GM12892 (cell line): ENCODE measurements at regions not wholly inside any gene's neighbourhood (a gene's known extent, or its start where the extent isn't known, plus 50 kb on each side); places are given as distances from the start of the nearest gene placed in this dataset.

Source experiments
- DNase-seq: peaks from one replicate; pipeline ENCODE4 v3.0.0; 2011; ENCODE audit not compliant: insufficient read length
- FAIRE-seq: peaks from 2 replicates; lab custom pipeline; 2011; peaks lifted over from hg19 to GRCh38; lab: Jason Lieb, UNC
- POLR2A ChIP-seq: IDR thresholded peaks from 2 replicates; pipeline ENCODE4 v1.6.1; 2011; ENCODE audit warnings: low read depth, low read length, control low read depth
- POLR2AphosphoS5 ChIP-seq: IDR thresholded peaks from 2 replicates; pipeline ENCODE4 v1.6.1; 2011; ENCODE audit warnings: low read depth, low read length, control low read depth
- TAF1 ChIP-seq: IDR thresholded peaks from 2 replicates; pipeline ENCODE4 v1.6.1; 2011; ENCODE audit warnings: low read depth, mild to moderate bottlenecking, control low read depth, low read length, borderline replicate concordance

- FAIRE-seq (no peak), DNase-seq (no peak)
- no peak for TF ChIP-seq TAF1
- TF ChIP-seq POLR2A, result no peak
- TF ChIP-seq POLR2AphosphoS5, result no peak
Observed at GRCh38 chr11:42025121-42025803, 565.8 kb upstream of the LRRC4C start.

DNA sequence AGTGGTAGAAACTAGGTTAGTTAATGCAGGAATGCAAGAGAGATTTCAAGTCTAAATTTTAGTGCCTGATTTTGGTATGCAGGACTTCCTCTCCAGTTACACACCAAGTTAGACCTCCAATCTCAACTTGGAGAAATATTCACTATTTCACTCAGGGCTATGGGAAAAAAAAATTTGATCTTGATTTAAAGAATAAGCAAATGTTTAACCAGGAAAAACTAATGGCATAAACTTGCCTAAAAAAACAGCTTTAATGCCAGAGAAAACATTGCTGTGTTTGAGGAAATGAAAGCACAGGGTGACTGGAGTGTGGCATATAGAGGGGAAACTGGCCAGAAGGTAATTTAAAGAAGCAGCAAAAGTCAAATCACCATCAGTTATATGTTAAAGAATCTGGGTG, 575.4 kb upstream of the LRRC4C start:
- FAIRE-seq (no peak), DNase-seq (no peak)
- TF ChIP-seq POLR2AphosphoS5, result no peak
- TF ChIP-seq POLR2A, result no peak
- TF ChIP-seq TAF1, result no peak

- DNase-seq (no peak), FAIRE-seq (no peak)
- no peak for TF ChIP-seq POLR2A
- no peak for TF ChIP-seq TAF1
- no peak for TF ChIP-seq POLR2AphosphoS5
Observed at GRCh38 chr11:42036201-42036600, 576.7 kb upstream of the LRRC4C start.

DNA sequence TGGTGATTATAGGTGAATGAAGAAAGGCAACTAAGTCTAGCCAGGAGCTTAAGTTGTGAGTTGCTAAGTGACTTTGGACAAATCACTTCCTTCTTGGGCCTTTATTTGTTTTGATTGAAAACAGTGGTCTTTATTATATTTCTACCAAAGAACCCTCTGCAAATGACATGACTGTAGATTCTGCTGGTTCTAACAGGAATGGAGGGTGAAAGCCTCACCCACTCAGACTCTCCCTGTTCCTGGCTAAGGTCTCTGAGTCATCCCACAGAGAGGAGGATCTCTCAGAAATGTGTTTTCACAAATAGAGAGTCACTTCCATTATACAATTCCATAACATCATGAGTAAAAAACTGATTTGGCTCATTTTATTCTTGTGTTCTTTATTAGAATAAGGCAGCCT, 583.9 kb upstream of the LRRC4C start:
- FAIRE-seq, result no peak
- TF ChIP-seq POLR2AphosphoS5 (no peak), POLR2A (no peak), TAF1 (no peak)
- DNase-seq, result no peak

GRCh38 chr11:42047637-42048555, 588.4 kb upstream of the LRRC4C start:
- no peak for TF ChIP-seq POLR2AphosphoS5
- FAIRE-seq (no peak), DNase-seq (no peak)

- TF ChIP-seq POLR2A (no peak), TAF1 (no peak), POLR2AphosphoS5 (no peak)
- DNase-seq (no peak), FAIRE-seq (no peak)
Observed at GRCh38 chr11:42049186-42049585, 589.7 kb upstream of the LRRC4C start.

GRCh38 chr11:42049650-42050049, 590.2 kb upstream of the LRRC4C start:
- no peak for FAIRE-seq
- DNase-seq, result no peak
- TF ChIP-seq TAF1 (no peak), POLR2AphosphoS5 (no peak), POLR2A (no peak)

DNA sequence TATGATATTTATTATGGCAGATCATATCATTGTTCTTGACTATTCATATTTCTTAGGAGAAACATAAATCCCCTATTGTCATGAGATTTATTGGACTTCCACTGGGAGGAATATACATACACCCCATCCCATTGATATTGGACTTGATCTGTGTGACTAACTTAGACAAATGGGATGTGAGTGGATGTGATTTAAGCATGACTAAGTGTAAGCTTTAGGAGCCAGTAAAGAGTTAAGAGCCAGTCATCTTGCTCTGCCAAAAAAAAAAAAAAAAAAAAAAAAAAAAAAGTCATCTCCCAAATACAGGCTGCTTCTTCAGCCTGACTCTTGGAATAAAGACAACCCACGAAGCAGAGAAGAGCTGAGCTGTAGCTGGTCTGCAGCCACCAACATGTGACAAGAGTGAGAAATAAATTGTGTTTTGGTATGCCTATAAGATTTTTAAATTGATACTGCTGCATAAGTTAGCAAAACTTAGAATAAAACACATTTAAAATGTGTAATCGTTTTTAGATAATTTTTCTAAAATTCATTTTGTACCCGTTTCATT, 595.0 kb upstream of the LRRC4C start:
- no peak for TF ChIP-seq TAF1
- TF ChIP-seq POLR2AphosphoS5, result no peak
- no peak for TF ChIP-seq POLR2A
- no peak for DNase-seq

DNA sequence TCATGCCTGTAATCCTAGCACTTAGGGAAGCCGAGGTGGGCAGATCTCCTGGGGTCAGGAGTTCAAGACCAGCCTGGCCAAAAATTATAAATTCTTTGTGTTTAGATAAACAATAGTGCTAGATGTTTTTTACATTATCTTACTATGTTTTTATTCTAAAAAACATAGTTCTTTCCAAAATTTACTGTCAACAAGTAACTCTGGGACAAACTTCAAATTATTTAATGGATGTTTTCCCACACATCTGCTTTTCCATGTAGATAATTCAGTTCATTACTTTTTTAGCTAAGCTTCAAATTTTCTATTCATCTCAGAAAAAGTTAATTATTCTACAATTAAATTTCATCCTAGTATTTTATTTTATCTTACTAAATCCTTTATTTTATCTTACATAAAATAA, 596.2 kb upstream of the LRRC4C start:
- FAIRE-seq (no peak), DNase-seq (no peak)
- no peak for TF ChIP-seq POLR2AphosphoS5

More for the DNA sequence above, 595.0 kb upstream of the LRRC4C start:
- no peak for FAIRE-seq

DNA sequence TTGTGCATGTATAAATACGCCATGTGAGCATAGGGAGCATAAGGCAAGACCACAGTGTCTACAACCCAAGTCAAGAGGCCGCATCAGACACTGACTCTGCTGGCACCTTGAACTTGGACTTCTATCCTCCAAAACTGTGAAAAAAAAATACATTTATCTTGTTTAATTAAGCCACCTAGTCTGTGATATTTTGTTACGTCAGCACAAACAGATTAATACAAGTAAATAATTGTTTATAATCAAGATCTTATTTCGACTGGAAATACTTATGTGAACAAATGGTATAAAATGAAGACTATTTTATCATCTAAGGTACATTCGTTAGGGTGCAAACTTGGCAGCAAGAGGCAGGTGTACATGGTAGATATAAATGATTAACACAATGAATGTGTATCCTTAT, 599.3 kb upstream of the LRRC4C start:
- FAIRE-seq, result no peak
- no peak for DNase-seq
- TF ChIP-seq POLR2A (no peak), POLR2AphosphoS5 (no peak), TAF1 (no peak)

- no peak for TF ChIP-seq POLR2A
- no peak for TF ChIP-seq TAF1
- no peak for TF ChIP-seq POLR2AphosphoS5
- FAIRE-seq, result no peak
Observed at GRCh38 chr11:42065199-42065598, 605.7 kb upstream of the LRRC4C start.

DNA sequence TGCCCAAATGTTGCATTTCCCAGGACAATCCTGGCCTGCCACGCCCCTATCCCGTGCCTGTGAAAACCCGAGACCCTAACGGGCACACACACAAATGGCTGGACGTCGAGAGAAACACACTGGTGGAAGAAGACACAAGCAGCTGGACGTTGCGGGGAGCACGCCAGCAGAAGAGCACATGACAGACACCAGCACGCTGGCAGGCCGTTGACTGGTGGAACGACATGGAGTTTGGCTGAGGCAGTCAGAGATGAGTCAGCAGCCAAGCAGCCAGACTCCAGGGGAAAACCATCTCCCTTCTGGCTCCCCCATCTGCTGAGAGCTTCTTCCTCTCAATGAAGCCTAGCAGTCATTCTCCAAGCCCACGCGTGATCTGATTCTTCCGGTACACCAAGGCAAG, 606.7 kb upstream of the LRRC4C start:
- DNase-seq (no peak), FAIRE-seq (no peak)
- no peak for TF ChIP-seq TAF1
- TF ChIP-seq POLR2A, result no peak
- no peak for TF ChIP-seq POLR2AphosphoS5

More at GRCh38 chr11:42065199-42065598, 605.7 kb upstream of the LRRC4C start:
- DNase-seq, result no peak
